ENCODE measurements at regions not wholly inside any gene's neighbourhood (a gene's known extent, or its start where the extent isn't known, plus 50 kb on each side); places are given as distances from the start of the nearest gene placed in this dataset.

DNA sequence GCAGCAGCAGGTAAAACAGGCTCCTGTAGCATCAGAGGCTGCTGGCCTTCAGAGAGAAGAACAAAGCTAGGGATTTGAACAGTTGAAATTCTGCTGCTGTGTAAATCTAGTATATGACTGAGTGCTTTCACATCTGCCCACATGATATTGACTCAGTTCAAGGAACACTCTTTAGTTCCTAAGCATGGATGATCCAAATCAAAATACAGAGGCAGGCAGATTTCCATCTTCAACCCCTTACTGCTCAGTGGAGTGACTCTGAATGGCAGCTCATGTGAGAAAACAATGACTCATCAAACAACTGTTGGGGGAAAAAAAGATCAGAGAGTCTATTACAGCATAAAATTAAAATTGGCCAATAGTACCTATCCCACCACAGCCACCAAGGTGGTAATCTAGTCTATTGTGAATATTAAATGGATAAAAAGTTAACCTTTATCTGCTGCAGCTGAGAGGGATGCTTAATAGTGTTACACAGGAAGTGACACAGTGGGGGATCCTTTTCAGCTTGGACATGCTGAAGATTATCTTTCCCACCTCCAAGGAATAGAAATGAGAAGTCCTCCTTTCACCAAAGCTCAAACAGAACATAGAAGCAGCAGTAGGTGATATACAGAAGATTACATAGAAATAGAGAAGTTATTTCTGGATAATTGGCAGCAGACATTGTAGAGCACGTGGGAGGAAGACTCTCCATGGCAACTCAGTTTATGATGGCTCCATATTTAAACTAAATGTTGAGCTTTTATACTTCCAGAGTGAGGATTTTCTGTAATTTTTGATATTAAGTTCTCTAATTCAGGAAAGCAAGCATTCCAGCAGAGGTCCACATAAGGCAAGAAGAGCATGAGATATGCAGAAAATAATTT, 239.7 kb upstream of the ERCC4 start:
- no peak for TF ChIP-seq CTCF (IDR thresholded peaks at IDR 0.05; ENCODE audit: insufficient read depth, low read length, severe bottlenecking)
- no peaks in the 10 kb centered on the region for H3K36me3 ChIP-seq (ENCODE audit: control insufficient read depth, insufficient read depth, low read length)
- DNase-seq (ENCODE audit: low read depth), result no peak
- H3K27me3 ChIP-seq (ENCODE audit: control insufficient read depth, insufficient read depth, low read length), result no peaks in the 10 kb centered on the region
- no peak overlapping the region for H3K4me3 ChIP-seq (ENCODE audit: low read depth, low read length)
- no peak for FAIRE-seq

DNA sequence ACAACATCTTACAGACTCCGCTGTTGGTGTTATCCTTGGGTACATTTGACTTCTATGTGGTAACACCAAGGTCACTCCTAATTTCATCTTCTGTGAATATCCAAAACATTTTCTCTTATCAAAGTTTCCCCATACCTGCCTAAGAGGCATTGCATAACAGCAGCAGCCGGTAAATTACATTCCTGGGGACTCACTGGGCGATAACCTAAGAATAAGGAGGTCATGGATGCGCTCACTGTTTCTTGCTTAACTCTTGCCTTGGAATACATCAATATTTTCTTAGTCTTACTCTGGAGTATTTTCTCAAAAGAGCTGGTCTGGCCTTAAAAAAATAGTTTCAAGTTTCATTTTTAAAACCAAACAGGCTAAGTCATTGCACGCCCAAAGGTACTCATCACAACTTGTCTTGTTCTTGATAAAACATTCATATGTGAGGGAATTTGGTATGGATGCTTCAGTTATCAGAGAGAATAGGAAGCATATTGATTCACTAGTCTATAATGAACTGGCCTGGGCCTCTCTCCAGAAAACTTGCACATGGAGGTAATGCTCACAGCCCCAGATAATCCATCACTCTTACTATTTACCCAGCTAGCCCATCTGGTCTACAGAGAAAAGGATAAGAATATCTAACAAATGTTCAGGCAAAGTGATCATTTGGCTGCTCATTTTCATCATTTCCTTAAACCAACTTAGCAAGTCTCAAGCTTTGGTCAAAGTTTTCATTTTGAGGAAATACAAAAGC, 235.0 kb upstream of the ERCC4 start:
- Histone ChIP-seq H3K27me3 (ENCODE audit: control insufficient read depth, insufficient read depth, low read length) (no peaks in the 10 kb centered on the region), H3K36me3 (ENCODE audit: control insufficient read depth, insufficient read depth, low read length) (no peaks in the 10 kb centered on the region), H3K4me3 (ENCODE audit: low read depth, low read length) (no peak overlapping the region)
- DNase-seq (ENCODE audit: low read depth) (no peak), FAIRE-seq (no peak)
- TF ChIP-seq CTCF (IDR thresholded peaks at IDR 0.05; ENCODE audit: insufficient read depth, low read length, severe bottlenecking), result no peak

DNA sequence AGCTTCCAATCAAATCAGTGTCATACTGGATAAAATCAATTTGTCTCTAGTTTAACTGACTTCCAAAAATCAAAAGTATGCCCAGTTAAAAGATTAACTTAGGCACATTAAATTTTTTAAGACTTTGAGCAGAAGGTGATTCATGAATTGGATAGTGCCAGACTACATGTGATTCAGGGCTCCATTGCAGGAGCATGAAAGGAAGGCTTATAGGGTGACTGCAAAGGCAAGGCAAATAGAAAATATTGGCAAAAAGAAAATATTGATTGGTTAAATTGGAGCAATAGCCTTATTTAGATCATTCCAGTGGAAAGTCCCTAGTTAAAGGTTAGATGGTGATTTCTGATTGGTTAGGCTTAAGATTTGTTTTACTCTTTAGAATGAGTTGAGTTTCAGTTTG, 223.9 kb upstream of the ERCC4 start:
- FAIRE-seq (no peak), DNase-seq (ENCODE audit: low read depth) (no peak)
- no peaks in the 10 kb centered on the region for H3K36me3 ChIP-seq (ENCODE audit: control insufficient read depth, insufficient read depth, low read length)
- no peak overlapping the region for H3K4me3 ChIP-seq (ENCODE audit: low read depth, low read length)
- no peaks in the 10 kb centered on the region for H3K27me3 ChIP-seq (ENCODE audit: control insufficient read depth, insufficient read depth, low read length)
- no peak for TF ChIP-seq CTCF (IDR thresholded peaks at IDR 0.05; ENCODE audit: insufficient read depth, low read length, severe bottlenecking)

GRCh38 chr16:13697013-13697412, 222.9 kb upstream of the ERCC4 start:
- DNase-seq (ENCODE audit: low read depth), result no peak
- no peak for TF ChIP-seq CTCF (IDR thresholded peaks at IDR 0.05; ENCODE audit: insufficient read depth, low read length, severe bottlenecking)
- Histone ChIP-seq H3K36me3 (ENCODE audit: control insufficient read depth, insufficient read depth, low read length) (no peaks in the 10 kb centered on the region), H3K4me3 (ENCODE audit: low read depth, low read length) (no peak overlapping the region), H3K27me3 (ENCODE audit: control insufficient read depth, insufficient read depth, low read length) (no peaks in the 10 kb centered on the region)
- FAIRE-seq, result no peak

DNA sequence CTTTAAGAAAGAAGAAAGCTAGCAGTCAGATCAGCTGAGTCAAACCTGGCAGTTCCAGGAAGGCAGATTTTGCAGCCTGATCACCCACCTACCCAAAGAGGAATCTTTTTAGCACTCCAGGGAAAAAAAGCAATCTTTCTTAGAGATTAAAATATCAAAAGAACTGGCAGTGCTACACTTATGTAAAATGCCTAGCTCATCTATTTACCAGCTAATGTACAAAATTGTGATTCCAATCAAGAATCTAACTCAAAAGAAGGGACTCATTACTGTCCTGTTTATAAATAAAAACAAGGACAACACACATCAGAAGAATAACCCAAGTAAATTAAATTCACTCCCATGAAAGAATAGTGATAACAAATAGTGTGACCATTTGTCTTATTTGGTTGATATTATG, 222.4 kb upstream of the ERCC4 start:
- TF ChIP-seq CTCF (IDR thresholded peaks at IDR 0.05; ENCODE audit: insufficient read depth, low read length, severe bottlenecking), result no peak
- DNase-seq (ENCODE audit: low read depth) (no peak), FAIRE-seq (no peak)
- Histone ChIP-seq H3K27me3 (ENCODE audit: control insufficient read depth, insufficient read depth, low read length) (no peaks in the 10 kb centered on the region), H3K4me3 (ENCODE audit: low read depth, low read length) (no peak overlapping the region), H3K36me3 (ENCODE audit: control insufficient read depth, insufficient read depth, low read length) (no peaks in the 10 kb centered on the region)

All from bronchial epithelial cell (primary cell).